Chondrocyte (in vitro differentiated cells): ENCODE measurements at regions not wholly inside any gene's neighbourhood (a gene's known extent, or its start where the extent isn't known, plus 50 kb on each side); places are given as distances from the start of the nearest gene placed in this dataset.

ENCODE experiments used
- DNase-seq: peaks from one replicate; pipeline ENCODE4 v3.0.0; 2021; ENCODE audit warnings: mixed read lengths, low spot score
- H3K27ac Mint-ChIP-seq: one replicate; pipeline ENCODE4 v1.8.0; 2021; ENCODE audit warnings: mild to moderate bottlenecking, moderate library complexity, mixed read lengths; ENCODE audit not compliant: unreplicated experiment
- H3K27me3 Mint-ChIP-seq: 2 replicates; pipeline ENCODE4 v1.8.0; 2021; ENCODE audit warnings: low read depth, mixed read lengths
- H3K36me3 Mint-ChIP-seq: 2 replicates; pipeline ENCODE4 v1.8.0; 2021; ENCODE audit warnings: low read depth, mixed read lengths
- H3K4me1 Mint-ChIP-seq: 2 replicates; pipeline ENCODE4 v1.8.0; 2021; ENCODE audit warnings: low read depth, mild to moderate bottlenecking, mixed read lengths
- H3K4me3 Mint-ChIP-seq: one replicate; pipeline ENCODE4 v1.8.0; 2021; ENCODE audit warnings: mild to moderate bottlenecking, moderate library complexity, mixed read lengths; ENCODE audit not compliant: unreplicated experiment
- H3K9me3 Mint-ChIP-seq: 2 replicates; pipeline ENCODE4 v1.8.0; 2021; ENCODE audit warnings: low read depth, mixed read lengths
- CTCF ChIP-seq: fragments of 200-600 bp; sonication (generic); IDR thresholded peaks from 2 replicates; pipeline ENCODE4 v1.5.0; 2021; ENCODE audit warnings: antibody characterized with exemption, mild to moderate bottlenecking, moderate library complexity

GRCh38 chr12:60176891-60177290 is 581.1 kb downstream of the SLC16A7 start:
- H3K4me3 Mint-ChIP-seq = no peak overlapping the region
- no peaks in the 10 kb centered on the region for H3K36me3 Mint-ChIP-seq
- no peaks in the 10 kb centered on the region for H3K9me3 Mint-ChIP-seq
- H3K27ac Mint-ChIP-seq = no peak overlapping the region
- no peak for TF ChIP-seq CTCF
- no peaks in the 10 kb centered on the region for H3K27me3 Mint-ChIP-seq
- peaks cover 19% of the 10 kb centered on the region for H3K4me1 Mint-ChIP-seq
- no peak for DNase-seq

GRCh38 chr12:60180298-60180697 is 584.5 kb downstream of the SLC16A7 start:
- peaks cover 3% of the 10 kb centered on the region for H3K4me1 Mint-ChIP-seq
- TF ChIP-seq CTCF = no peak

GRCh38 chr12:60182354-60182753 is 586.5 kb downstream of the SLC16A7 start:
- no peak overlapping the region for H3K27ac Mint-ChIP-seq
- H3K36me3 Mint-ChIP-seq = peaks cover 2% of the 10 kb centered on the region
- H3K9me3 Mint-ChIP-seq = no peaks in the 10 kb centered on the region
- H3K4me3 Mint-ChIP-seq = no peak overlapping the region
- no peaks in the 10 kb centered on the region for H3K27me3 Mint-ChIP-seq
- no peak for DNase-seq
- H3K4me1 Mint-ChIP-seq = no peaks in the 10 kb centered on the region
- no peak for TF ChIP-seq CTCF

More at GRCh38 chr12:60180298-60180697, 584.5 kb downstream of the SLC16A7 start:
- Mint-ChIP-seq H3K4me3 (no peak overlapping the region), H3K9me3 (no peaks in the 10 kb centered on the region), H3K27ac (no peak overlapping the region), H3K36me3 (peaks cover 2% of the 10 kb centered on the region), H3K27me3 (no peaks in the 10 kb centered on the region)
- DNase-seq = no peak

GRCh38 chr12:60184096-60184495 is 588.3 kb downstream of the SLC16A7 start:
- TF ChIP-seq CTCF = no peak
- no peak for DNase-seq
- H3K4me3 Mint-ChIP-seq = no peak overlapping the region
- H3K36me3 Mint-ChIP-seq = peaks cover 2% of the 10 kb centered on the region
- H3K4me1 Mint-ChIP-seq = no peaks in the 10 kb centered on the region
- no peak overlapping the region for H3K27ac Mint-ChIP-seq
- no peaks in the 10 kb centered on the region for H3K9me3 Mint-ChIP-seq
- no peaks in the 10 kb centered on the region for H3K27me3 Mint-ChIP-seq

GRCh38 chr12:60185060-60185459 is 589.2 kb downstream of the SLC16A7 start:
- H3K4me1 Mint-ChIP-seq = no peaks in the 10 kb centered on the region
- H3K9me3 Mint-ChIP-seq = no peaks in the 10 kb centered on the region
- TF ChIP-seq CTCF = no peak
- peaks cover 2% of the 10 kb centered on the region for H3K36me3 Mint-ChIP-seq
- H3K27me3 Mint-ChIP-seq = no peaks in the 10 kb centered on the region
- no peak for DNase-seq
- H3K4me3 Mint-ChIP-seq = no peak overlapping the region
- no peak overlapping the region for H3K27ac Mint-ChIP-seq
